Gastrocnemius medialis (tissue), 4 donors: ENCODE measurements at regions not wholly inside any gene's neighbourhood (a gene's known extent, or its start where the extent isn't known, plus 50 kb on each side); places are given as distances from the start of the nearest gene placed in this dataset.

Source experiments
- ATAC-seq, 2 donors: fragments of 150-250 bp; one replicate each; pipeline ENCODE4 v1.9.1; 2016
- DNase-seq, 2 donors: peaks; one replicate each; pipeline ENCODE4 v3.0.0-alpha.2; 2019
- H3K27ac ChIP-seq, 4 donors: fragments of 200-600 bp; sonication (generic); 1 replicate in 1 of 4; 2 replicates in 3 of 4; pipeline ENCODE4 v1.5.1; 2016 to 2018; ENCODE audit warnings: mild to moderate bottlenecking in 2 of 4, moderate library complexity in 1 of 4
- H3K27me3 ChIP-seq, 3 donors: fragments of 200-600 bp; sonication (generic) in 2 of 3; 1 replicate in 1 of 3; 2 replicates in 2 of 3; pipeline versions ENCODE4 v1.5.1 to v1.6.0; 2016 to 2019; ENCODE audit warnings: mild to moderate bottlenecking in 1 of 3, moderate library complexity in 1 of 3
- H3K36me3 ChIP-seq, 2 donors: fragments of 200-600 bp; sonication (generic) in 1 of 2; one replicate each; pipeline ENCODE4 v1.5.1; 2017 to 2018
- H3K4me1 ChIP-seq, 2 donors: fragments of 200-600 bp; sonication (generic) in 1 of 2; one replicate each; pipeline ENCODE4 v1.5.1; 2016 to 2017; ENCODE audit warnings: mild to moderate bottlenecking in 2 of 2
- H3K4me3 ChIP-seq, 4 donors: fragments of 200-600 bp; sonication (generic) in 3 of 4; 1 replicate in 1 of 4; 2 replicates in 3 of 4; pipeline ENCODE4 v1.5.1; 2016 to 2019; ENCODE audit warnings: mild to moderate bottlenecking in 2 of 4
- H3K9me3 ChIP-seq, 3 donors: fragments of 200-600 bp; sonication (generic) in 2 of 3; 1 replicate in 1 of 3; 2 replicates in 2 of 3; pipeline ENCODE4 v1.5.1; 2016 to 2019
- CTCF ChIP-seq, 5 experiments: fragments of 450-650 bp in 3 of 5; fragments of 200-600 bp in 2 of 5; sonication (generic) in 2 of 5; IDR thresholded peaks in 4 of 5; conservative IDR thresholded peaks in 1 of 5; 1 replicate in 4 of 5; 2 replicates in 1 of 5; pipeline ENCODE4 v1.5.1; 2016 to 2019; ENCODE audit warnings: antibody characterized with exemption in 5 of 5, mild to moderate bottlenecking in 3 of 5, moderate library complexity in 3 of 5
- POLR2A ChIP-seq, 2 donors: fragments of 450-650 bp; IDR thresholded peaks; one replicate each; pipeline ENCODE4 v1.6.1; 2017; ENCODE audit warnings: antibody characterized with exemption in 2 of 2, mild to moderate bottlenecking in 2 of 2, moderate library complexity in 2 of 2
- in situ Hi-C, 4 donors: fragments of 200-750 bp; cut with MboI; loops; one replicate each; pipeline versions ENCODE4 v1.15.0 to v1.8.0; 2017; ENCODE audit warnings: low sequenced_read_pairs in 4 of 4
- intact Hi-C: fragments of 100-400 bp; cut with DNase I; formaldehyde crosslinking; loops from one replicate; pipeline ENCODE4 v1.15.1; 2023; ENCODE audit warnings: low total_unique reads

GRCh38 chr3:15948388-15948787 is 150.6 kb upstream of the ANKRD28 start:
- intact Hi-C loops (no loop called here), in situ Hi-C loops (no loop called here)
- DNase-seq = no peak
- Histone ChIP-seq H3K4me3 (no peak overlapping the region), H3K27ac (no peak overlapping the region), H3K27me3 (no peaks in the 10 kb centered on the region), H3K36me3 (no peaks in the 10 kb centered on the region), H3K9me3 (no peaks in the 10 kb centered on the region), H3K4me1 (no peaks in the 10 kb centered on the region)
- TF ChIP-seq CTCF (IDR thresholded peaks at IDR 0.05 in 4 of 5, conservative IDR thresholded peaks at IDR 0.05 in 1 of 5) (no peak), POLR2A (IDR thresholded peaks at IDR 0.05) (no peak)
- ATAC-seq = no peak

DNA sequence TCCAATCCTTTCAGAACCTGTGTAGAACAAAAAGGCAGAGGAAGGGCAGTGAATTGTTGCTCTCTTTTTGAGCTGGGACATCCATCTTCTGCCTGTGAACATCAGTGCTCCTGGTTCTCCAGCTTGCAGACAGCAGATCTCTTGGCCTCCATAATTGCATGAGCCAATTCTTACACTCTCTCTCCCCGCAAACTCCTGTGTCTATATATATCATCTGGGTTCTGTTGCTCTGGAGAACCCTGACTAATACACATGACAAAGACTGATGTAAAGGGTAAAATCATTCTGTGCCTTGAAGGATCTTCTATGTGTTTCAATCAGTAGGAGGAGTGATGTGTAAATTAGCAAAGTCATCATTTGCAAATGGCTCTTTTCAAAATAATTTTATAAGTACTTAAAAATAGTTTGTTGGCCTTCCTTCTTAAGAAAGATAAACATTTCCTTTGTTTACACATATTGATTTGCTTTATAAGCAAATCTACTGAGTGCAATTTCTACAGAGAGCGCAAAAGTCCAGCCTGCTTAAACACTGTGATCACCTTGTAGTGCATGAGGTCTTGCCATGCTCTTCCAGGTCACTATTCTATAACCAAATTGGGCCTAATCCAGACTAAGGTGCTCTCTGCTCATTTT is 154.9 kb upstream of the ANKRD28 start:
- no peak for TF ChIP-seq CTCF (IDR thresholded peaks at IDR 0.05 in 4 of 5, conservative IDR thresholded peaks at IDR 0.05 in 1 of 5)
- TF ChIP-seq POLR2A (IDR thresholded peaks at IDR 0.05) = no peak
- H3K4me1 ChIP-seq = no peaks in the 10 kb centered on the region
- H3K27me3 ChIP-seq = no peaks in the 10 kb centered on the region
- no peaks in the 10 kb centered on the region for H3K9me3 ChIP-seq
- H3K27ac ChIP-seq = no peak overlapping the region
- ATAC-seq (no peak), DNase-seq (no peak)
- no peak overlapping the region for H3K4me3 ChIP-seq
- no peaks in the 10 kb centered on the region for H3K36me3 ChIP-seq
- intact Hi-C loops = no loop called here
- in situ Hi-C loops = no loop called here

GRCh38 chr3:15953841-15954240 is 156.1 kb upstream of the ANKRD28 start:
- Histone ChIP-seq H3K27ac (no peak overlapping the region), H3K27me3 (no peaks in the 10 kb centered on the region), H3K9me3 (no peaks in the 10 kb centered on the region), H3K4me1 (no peaks in the 10 kb centered on the region), H3K4me3 (no peak overlapping the region), H3K36me3 (no peaks in the 10 kb centered on the region)
- in situ Hi-C loops (no loop called here), intact Hi-C loops (no loop called here)
- no peak for DNase-seq
- no peak for TF ChIP-seq POLR2A (IDR thresholded peaks at IDR 0.05)
- peak in 1 of 5 experiments; percentile 25 for TF ChIP-seq CTCF (IDR thresholded peaks at IDR 0.05 in 4 of 5, conservative IDR thresholded peaks at IDR 0.05 in 1 of 5)
- ATAC-seq = no peak

DNA sequence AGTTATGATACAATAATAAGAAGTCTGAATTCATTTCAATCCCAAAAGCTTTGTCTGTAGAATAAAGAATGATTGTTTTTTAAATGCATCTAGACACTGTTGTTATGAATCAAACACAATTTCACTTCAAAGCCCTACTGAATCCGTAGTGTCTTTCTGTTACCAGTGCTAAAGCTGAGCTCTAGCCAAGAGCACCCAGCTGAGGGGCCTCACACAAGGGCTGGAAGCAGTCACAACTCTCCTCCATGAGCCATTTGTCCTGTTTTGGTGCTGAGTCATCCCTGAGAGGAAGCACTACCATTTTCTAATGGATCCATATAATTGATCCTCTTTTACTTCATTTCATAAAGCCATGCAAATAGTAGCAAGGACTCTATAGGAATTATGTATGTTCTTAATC is 158.2 kb upstream of the ANKRD28 start:
- ATAC-seq = no peak
- Histone ChIP-seq H3K27me3 (no peaks in the 10 kb centered on the region), H3K4me3 (no peak overlapping the region), H3K9me3 (no peaks in the 10 kb centered on the region), H3K4me1 (no peaks in the 10 kb centered on the region), H3K36me3 (no peaks in the 10 kb centered on the region), H3K27ac (no peak overlapping the region)
- no peak for DNase-seq
- in situ Hi-C loops = no loop called here
- intact Hi-C loops = no loop called here
- TF ChIP-seq POLR2A (IDR thresholded peaks at IDR 0.05) (no peak), CTCF (IDR thresholded peaks at IDR 0.05 in 4 of 5, conservative IDR thresholded peaks at IDR 0.05 in 1 of 5) (no peak)
